ENCODE measurements at regions not wholly inside any gene's neighbourhood (a gene's known extent, or its start where the extent isn't known, plus 50 kb on each side); places are given as distances from the start of the nearest gene placed in this dataset.

- Histone ChIP-seq H3K4me3 (ENCODE audit: low read length) (no peak overlapping the region), H3K4me1 (ENCODE audit: control insufficient read depth in 2 of 2, insufficient read depth in 2 of 2, low read length in 2 of 2) (no peaks in the 10 kb centered on the region), H3K27me3 (ENCODE audit: control insufficient read depth in 2 of 2, insufficient read depth in 2 of 2, low read length in 2 of 2) (no peaks in the 10 kb centered on the region), H3K27ac (ENCODE audit: low read depth, low read length) (no peak overlapping the region), H3K9me3 (ENCODE audit: control insufficient read depth in 2 of 3, low read length in 3 of 3) (no peaks in the 10 kb centered on the region), H3K36me3 (ENCODE audit: control insufficient read depth in 2 of 3, insufficient read depth in 3 of 3, low read length in 3 of 3) (no peaks in the 10 kb centered on the region)
- Mint-ChIP-seq H3K27ac (no peak overlapping the region), H3K36me3 (no peaks in the 10 kb centered on the region), H3K4me1 (peaks cover 0 to 11% (median 8%) of the 10 kb centered on the region in 7 donors), H3K27me3 (peaks cover 0 to 11% (median 7%) of the 10 kb centered on the region in 5 donors), H3K4me3 (no peak overlapping the region), H3K9me3 (peaks cover 0 to 4% (median 0%) of the 10 kb centered on the region in 11 donors)
- intact Hi-C loops (cut with micrococcal nuclease): no loop called here
- ChIA-PET POLR2A (no interaction called here), CTCF (no interaction called here)
- ATAC-seq: no peak
- DNase-seq: no peak
Observed at GRCh38 chr2:215505044-215505786, 69.3 kb upstream of the FN1 start.

DNA sequence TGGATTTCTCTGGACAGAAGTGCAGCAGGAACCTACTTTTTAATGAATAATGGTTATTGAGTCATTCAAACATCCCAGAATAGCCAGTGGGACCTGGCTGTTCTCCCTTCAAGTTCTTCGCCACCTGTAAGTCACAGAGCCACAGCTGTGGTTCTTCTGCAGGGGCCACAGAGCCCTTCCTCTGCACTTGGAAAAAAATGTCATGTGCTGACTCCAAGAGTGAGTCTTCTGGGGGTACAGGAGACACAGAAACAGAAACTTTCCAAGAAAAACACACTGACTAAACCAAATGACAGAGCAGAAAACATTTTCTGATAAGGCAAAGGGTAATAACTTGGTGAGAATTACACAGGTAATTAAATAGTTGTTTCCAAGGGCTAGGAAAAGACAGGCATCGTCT, 68.7 kb upstream of the FN1 start:
- Mint-ChIP-seq H3K4me1 (peaks cover 0 to 11% (median 8%) of the 10 kb centered on the region in 7 donors), H3K9me3 (no peaks in the 10 kb centered on the region), H3K36me3 (no peaks in the 10 kb centered on the region), H3K27me3 (peaks cover 3 to 11% (median 7%) of the 10 kb centered on the region in 5 donors), H3K27ac (no peak overlapping the region), H3K4me3 (no peak overlapping the region)
- Histone ChIP-seq H3K27ac (ENCODE audit: low read depth, low read length) (no peak overlapping the region), H3K27me3 (ENCODE audit: control insufficient read depth in 2 of 2, insufficient read depth in 2 of 2, low read length in 2 of 2) (no peaks in the 10 kb centered on the region), H3K9me3 (ENCODE audit: control insufficient read depth in 2 of 3, low read length in 3 of 3) (no peaks in the 10 kb centered on the region), H3K4me1 (ENCODE audit: control insufficient read depth in 2 of 2, insufficient read depth in 2 of 2, low read length in 2 of 2) (no peaks in the 10 kb centered on the region), H3K36me3 (ENCODE audit: control insufficient read depth in 2 of 3, insufficient read depth in 3 of 3, low read length in 3 of 3) (no peaks in the 10 kb centered on the region), H3K4me3 (ENCODE audit: low read length) (no peak overlapping the region)
- ATAC-seq (no peak), DNase-seq (no peak)
- POLR2A ChIA-PET: no interaction called here
- CTCF ChIA-PET: no interaction called here
- intact Hi-C loops (cut with micrococcal nuclease): no loop called here

- H3K4me3 Mint-ChIP-seq: no peak overlapping the region
- peaks cover 0 to 11% (median 8%) of the 10 kb centered on the region in 7 donors for H3K4me1 Mint-ChIP-seq
- POLR2A ChIA-PET: interaction anchor here (0.6 kb wide), 1 partner anchor 14 kb away, joined by 3 read pairs; no protein-coding TSS in a partner anchor
- intact Hi-C loops (cut with micrococcal nuclease): no loop called here
- CTCF ChIA-PET: no interaction called here
- no peak overlapping the region for H3K27ac Mint-ChIP-seq
- no peaks in the 10 kb centered on the region for H3K9me3 ChIP-seq (ENCODE audit: control insufficient read depth in 2 of 3, low read length in 3 of 3)
- H3K27ac ChIP-seq (ENCODE audit: low read depth, low read length): no peak overlapping the region
- peaks cover 11 to 23% (median 12%) of the 10 kb centered on the region in 5 donors for H3K27me3 Mint-ChIP-seq
- no peak overlapping the region for H3K4me3 ChIP-seq (ENCODE audit: low read length)
- H3K9me3 Mint-ChIP-seq: peaks cover 0 to 3% (median 0%) of the 10 kb centered on the region in 11 donors
- no peaks in the 10 kb centered on the region for H3K27me3 ChIP-seq (ENCODE audit: control insufficient read depth in 2 of 2, insufficient read depth in 2 of 2, low read length in 2 of 2)
- H3K4me1 ChIP-seq (ENCODE audit: control insufficient read depth in 2 of 2, insufficient read depth in 2 of 2, low read length in 2 of 2): no peaks in the 10 kb centered on the region
- DNase-seq: no peak
- H3K36me3 ChIP-seq (ENCODE audit: control insufficient read depth in 2 of 3, insufficient read depth in 3 of 3, low read length in 3 of 3): no peaks in the 10 kb centered on the region
- no peak for ATAC-seq
- no peaks in the 10 kb centered on the region for H3K36me3 Mint-ChIP-seq
Observed at GRCh38 chr2:215503381-215503780, 67.5 kb upstream of the FN1 start.

- intact Hi-C loops (cut with micrococcal nuclease): no loop called here
- ATAC-seq: no peak
- Histone ChIP-seq H3K36me3 (ENCODE audit: control insufficient read depth in 2 of 3, insufficient read depth in 3 of 3, low read length in 3 of 3) (no peaks in the 10 kb centered on the region), H3K27me3 (ENCODE audit: control insufficient read depth in 2 of 2, insufficient read depth in 2 of 2, low read length in 2 of 2) (no peaks in the 10 kb centered on the region), H3K4me3 (ENCODE audit: low read length) (no peak overlapping the region), H3K4me1 (ENCODE audit: control insufficient read depth in 2 of 2, insufficient read depth in 2 of 2, low read length in 2 of 2) (no peaks in the 10 kb centered on the region), H3K9me3 (ENCODE audit: control insufficient read depth in 2 of 3, low read length in 3 of 3) (no peaks in the 10 kb centered on the region), H3K27ac (ENCODE audit: low read depth, low read length) (no peak overlapping the region)
- no peak for DNase-seq
- Mint-ChIP-seq H3K9me3 (peaks cover 0 to 9% (median 2%) of the 10 kb centered on the region in 11 donors), H3K36me3 (peaks cover 0 to 5% (median 0%) of the 10 kb centered on the region in 5 donors), H3K4me3 (no peak overlapping the region), H3K27me3 (peaks cover 3 to 24% (median 20%) of the 10 kb centered on the region in 5 donors), H3K27ac (no peak overlapping the region), H3K4me1 (peaks cover 0 to 3% (median 0%) of the 10 kb centered on the region in 7 donors)
- ChIA-PET POLR2A (no interaction called here), CTCF (no interaction called here)
Observed at GRCh38 chr2:215500466-215500865, 64.6 kb upstream of the FN1 start.

DNA sequence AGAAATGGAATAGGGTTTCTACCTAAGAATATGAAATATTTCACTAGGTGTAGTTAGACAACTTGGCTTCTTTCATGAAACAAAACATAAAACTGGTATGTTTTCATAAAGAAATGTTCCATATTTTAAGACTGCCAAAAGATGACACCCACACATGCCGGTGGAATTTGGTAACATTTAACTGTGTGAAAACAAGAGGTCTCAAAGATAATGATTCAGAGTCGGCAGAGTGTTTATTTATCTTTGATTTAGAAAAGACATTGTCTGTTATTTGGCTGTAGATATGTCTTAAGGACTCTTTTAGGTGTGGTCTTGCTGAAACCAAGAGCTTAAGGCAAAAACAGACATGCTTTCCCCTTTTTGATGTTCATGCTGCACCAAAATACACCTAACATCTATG, 63.5 kb upstream of the FN1 start:
- H3K9me3 ChIP-seq (ENCODE audit: control insufficient read depth in 2 of 3, low read length in 3 of 3): no peaks in the 10 kb centered on the region
- H3K27ac ChIP-seq (ENCODE audit: low read depth, low read length): no peak overlapping the region
- Mint-ChIP-seq H3K27me3 (peaks cover 5 to 30% (median 20%) of the 10 kb centered on the region in 5 donors), H3K9me3 (peaks cover 0 to 9% (median 2%) of the 10 kb centered on the region in 11 donors), H3K4me1 (no peaks in the 10 kb centered on the region), H3K27ac (no peak overlapping the region), H3K4me3 (no peak overlapping the region), H3K36me3 (peaks cover 0 to 5% (median 0%) of the 10 kb centered on the region in 5 donors)
- ChIA-PET CTCF (no interaction called here), POLR2A (no interaction called here)
- ATAC-seq (no peak), DNase-seq (no peak)
- no peaks in the 10 kb centered on the region for H3K36me3 ChIP-seq (ENCODE audit: control insufficient read depth in 2 of 3, insufficient read depth in 3 of 3, low read length in 3 of 3)
- no peak overlapping the region for H3K4me3 ChIP-seq (ENCODE audit: low read length)
- intact Hi-C loops (cut with micrococcal nuclease): no loop called here
- no peaks in the 10 kb centered on the region for H3K4me1 ChIP-seq (ENCODE audit: control insufficient read depth in 2 of 2, insufficient read depth in 2 of 2, low read length in 2 of 2)
- H3K27me3 ChIP-seq (ENCODE audit: control insufficient read depth in 2 of 2, insufficient read depth in 2 of 2, low read length in 2 of 2): no peaks in the 10 kb centered on the region

- Mint-ChIP-seq H3K27ac (no peak overlapping the region), H3K4me3 (no peak overlapping the region), H3K27me3 (peaks cover 8 to 36% (median 20%) of the 10 kb centered on the region in 5 donors), H3K9me3 (peaks cover 0 to 9% (median 2%) of the 10 kb centered on the region in 11 donors), H3K4me1 (no peaks in the 10 kb centered on the region), H3K36me3 (peaks cover 0 to 5% (median 0%) of the 10 kb centered on the region in 5 donors)
- Histone ChIP-seq H3K27me3 (ENCODE audit: control insufficient read depth in 2 of 2, insufficient read depth in 2 of 2, low read length in 2 of 2) (no peaks in the 10 kb centered on the region), H3K4me3 (ENCODE audit: low read length) (no peak overlapping the region), H3K4me1 (ENCODE audit: control insufficient read depth in 2 of 2, insufficient read depth in 2 of 2, low read length in 2 of 2) (no peaks in the 10 kb centered on the region), H3K9me3 (ENCODE audit: control insufficient read depth in 2 of 3, low read length in 3 of 3) (no peaks in the 10 kb centered on the region), H3K27ac (ENCODE audit: low read depth, low read length) (no peak overlapping the region), H3K36me3 (ENCODE audit: control insufficient read depth in 2 of 3, insufficient read depth in 3 of 3, low read length in 3 of 3) (no peaks in the 10 kb centered on the region)
- ATAC-seq (no peak), DNase-seq (no peak)
- ChIA-PET CTCF (interaction anchor here (0.6 kb wide), 1 partner anchor 436 kb away, joined by 3 read pairs; no protein-coding TSS in a partner anchor), POLR2A (no interaction called here)
- intact Hi-C loops (cut with micrococcal nuclease): no loop called here
Observed at GRCh38 chr2:215498431-215498830, 62.6 kb upstream of the FN1 start.

GRCh38 chr2:215493376-215493775, 57.5 kb upstream of the FN1 start:
- CTCF ChIA-PET: no interaction called here
- no peak overlapping the region for H3K4me3 Mint-ChIP-seq
- ATAC-seq: no peak

More at GRCh38 chr2:215493376-215493775, 57.5 kb upstream of the FN1 start:
- Mint-ChIP-seq H3K27me3 (peaks cover 8 to 33% (median 23%) of the 10 kb centered on the region in 5 donors), H3K27ac (no peak overlapping the region), H3K4me1 (no peaks in the 10 kb centered on the region), H3K9me3 (peaks cover 0 to 7% (median 1%) of the 10 kb centered on the region in 11 donors), H3K36me3 (peaks cover 0 to 5% (median 0%) of the 10 kb centered on the region in 5 donors)
- no peak for DNase-seq
- no peaks in the 10 kb centered on the region for H3K27me3 ChIP-seq (ENCODE audit: control insufficient read depth in 2 of 2, insufficient read depth in 2 of 2, low read length in 2 of 2)
- intact Hi-C loops (cut with micrococcal nuclease): no loop called here
- no peak overlapping the region for H3K27ac ChIP-seq (ENCODE audit: low read depth, low read length)
- H3K4me1 ChIP-seq (ENCODE audit: control insufficient read depth in 2 of 2, insufficient read depth in 2 of 2, low read length in 2 of 2): no peaks in the 10 kb centered on the region
- H3K9me3 ChIP-seq (ENCODE audit: control insufficient read depth in 2 of 3, low read length in 3 of 3): no peaks in the 10 kb centered on the region
- POLR2A ChIA-PET: no interaction called here
- no peak overlapping the region for H3K4me3 ChIP-seq (ENCODE audit: low read length)
- H3K36me3 ChIP-seq (ENCODE audit: control insufficient read depth in 2 of 3, insufficient read depth in 3 of 3, low read length in 3 of 3): no peaks in the 10 kb centered on the region

All from naive thymus-derived CD4-positive, alpha-beta T cell (primary cell).